ENCODE measurements at regions not wholly inside any gene's neighbourhood (a gene's known extent, or its start where the extent isn't known, plus 50 kb on each side); places are given as distances from the start of the nearest gene placed in this dataset.
"Not testable (repeated sequence)": the region's sequence is repeated elsewhere in the genome, so short reads cannot be mapped to it uniquely, and the experiment has no call there.

GRCh38 chr12:25328072-25328712 lies 77.5 kb upstream of the KRAS start:
- no peak for DNase-seq

- DNase-seq = no peak
Measured at GRCh38 chr12:25327321-25327720, 76.6 kb upstream of the KRAS start.

GRCh38 chr12:25326326-25326725 lies 75.6 kb upstream of the KRAS start:
- no peak for DNase-seq

- no peak for DNase-seq
Measured at GRCh38 chr12:25324861-25325260, 74.1 kb upstream of the KRAS start.

- no peak for DNase-seq
Measured at GRCh38 chr12:25323581-25323982, 72.9 kb upstream of the KRAS start.

GRCh38 chr12:25322918-25323531 lies 72.3 kb upstream of the KRAS start:
- DNase-seq = no peak

GRCh38 chr12:25322351-25322750 lies 71.6 kb upstream of the KRAS start:
- DNase-seq = no peak

- DNase-seq = no peak
Measured at GRCh38 chr12:25321772-25322171, 71.0 kb upstream of the KRAS start.

- no peak for DNase-seq
Measured at GRCh38 chr12:25320123-25321006, 69.6 kb upstream of the KRAS start.

GRCh38 chr12:25319233-25319984 lies 68.7 kb upstream of the KRAS start:
- no peak for DNase-seq

GRCh38 chr12:25317553-25317952 lies 66.8 kb upstream of the KRAS start:
- DNase-seq = no peak

GRCh38 chr12:25315388-25315787 lies 64.7 kb upstream of the KRAS start:
- no peak for DNase-seq

- not testable (repeated sequence) for DNase-seq
Measured at GRCh38 chr12:25313266-25313990, 62.7 kb upstream of the KRAS start.

GRCh38 chr12:25311506-25311905 lies 60.8 kb upstream of the KRAS start:
- no peak for DNase-seq

- not testable (repeated sequence) for DNase-seq
Measured at GRCh38 chr12:25310071-25310470, 59.3 kb upstream of the KRAS start.

- DNase-seq = no peak
Measured at GRCh38 chr12:25308756-25309155, 58.0 kb upstream of the KRAS start.

- no peak for DNase-seq
Measured at GRCh38 chr12:25307818-25308217, 57.1 kb upstream of the KRAS start.

GRCh38 chr12:25301798-25302197 lies 51.1 kb upstream of the KRAS start:
- no peak for DNase-seq
